ENCODE measurements at regions not wholly inside any gene's neighbourhood (a gene's known extent, or its start where the extent isn't known, plus 50 kb on each side); places are given as distances from the start of the nearest gene placed in this dataset.

DNA sequence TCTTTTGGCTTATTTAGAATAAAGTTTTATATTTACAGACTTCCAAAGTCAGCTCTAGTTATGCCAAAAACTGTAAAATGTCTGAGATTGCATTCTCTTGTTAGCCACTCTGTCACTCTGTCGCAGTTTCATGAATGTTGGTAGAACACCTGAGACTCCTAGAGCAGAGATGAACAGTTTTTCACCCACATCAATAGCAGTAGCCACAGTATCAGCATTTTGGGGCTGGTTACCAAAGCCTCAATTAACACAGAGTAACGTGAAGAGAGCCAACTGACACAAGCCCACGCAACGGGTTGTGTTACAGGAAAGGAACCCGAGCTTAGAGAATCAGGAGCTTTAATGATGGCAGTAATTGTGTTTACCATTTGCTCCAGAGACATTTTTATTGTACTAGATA, 443.0 kb upstream of the SLC39A10 start (continued):
- TF ChIP-seq, protein P1, sequence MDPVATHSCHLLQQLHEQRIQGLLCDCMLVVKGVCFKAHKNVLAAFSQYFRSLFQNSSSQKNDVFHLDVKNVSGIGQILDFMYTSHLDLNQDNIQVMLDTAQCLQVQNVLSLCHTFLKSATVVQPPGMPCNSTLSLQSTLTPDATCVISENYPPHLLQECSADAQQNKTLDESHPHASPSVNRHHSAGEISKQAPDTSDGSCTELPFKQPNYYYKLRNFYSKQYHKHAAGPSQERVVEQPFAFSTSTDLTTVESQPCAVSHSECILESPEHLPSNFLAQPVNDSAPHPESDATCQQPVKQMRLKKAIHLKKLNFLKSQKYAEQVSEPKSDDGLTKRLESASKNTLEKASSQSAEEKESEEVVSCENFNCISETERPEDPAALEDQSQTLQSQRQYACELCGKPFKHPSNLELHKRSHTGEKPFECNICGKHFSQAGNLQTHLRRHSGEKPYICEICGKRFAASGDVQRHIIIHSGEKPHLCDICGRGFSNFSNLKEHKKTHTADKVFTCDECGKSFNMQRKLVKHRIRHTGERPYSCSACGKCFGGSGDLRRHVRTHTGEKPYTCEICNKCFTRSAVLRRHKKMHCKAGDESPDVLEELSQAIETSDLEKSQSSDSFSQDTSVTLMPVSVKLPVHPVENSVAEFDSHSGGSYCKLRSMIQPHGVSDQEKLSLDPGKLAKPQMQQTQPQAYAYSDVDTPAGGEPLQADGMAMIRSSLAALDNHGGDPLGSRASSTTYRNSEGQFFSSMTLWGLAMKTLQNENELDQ (tag by site-specific recombination; IDR thresholded peaks at IDR 0.05; ENCODE audit: low read depth): no peak

DNA sequence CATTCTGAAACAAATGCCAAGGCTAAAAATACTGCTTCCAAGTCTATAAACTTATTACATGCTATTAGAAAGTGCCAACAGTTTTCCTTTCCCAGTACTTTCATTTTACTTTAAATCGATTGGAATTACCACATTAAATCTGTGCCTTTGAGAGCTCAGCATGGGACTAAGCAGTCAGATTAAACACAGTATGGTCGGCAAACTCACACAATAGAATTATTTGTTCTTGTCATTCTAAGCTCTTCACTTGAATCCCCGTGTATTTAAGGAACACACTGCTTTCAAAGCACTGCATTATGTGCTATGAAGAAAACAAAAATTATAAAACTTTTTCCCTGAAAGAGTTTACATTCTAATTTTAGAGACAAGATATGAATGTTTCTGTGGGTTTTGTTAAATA, 444.4 kb upstream of the SLC39A10 start:
- Histone ChIP-seq H3K4me1 (ENCODE audit: control insufficient read depth, insufficient read depth, low read length) (no peaks in the 10 kb centered on the region), H3K36me3 (ENCODE audit: control insufficient read depth in 2 of 2, insufficient read depth in 1 of 2, low read length in 2 of 2) (no peaks in the 10 kb centered on the region), H3K4me3 (ENCODE audit: low read depth, low read length) (no peak overlapping the region), H3K27ac (ENCODE audit: extremely low read depth, low read depth, low read length) (no peak overlapping the region), H3K9me3 (ENCODE audit: control insufficient read depth, insufficient read depth, low read depth, low read length) (no peaks in the 10 kb centered on the region)
- ChIA-PET CTCF (no interaction called here), POLR2A (no interaction called here)
- TF ChIP-seq, protein P2, sequence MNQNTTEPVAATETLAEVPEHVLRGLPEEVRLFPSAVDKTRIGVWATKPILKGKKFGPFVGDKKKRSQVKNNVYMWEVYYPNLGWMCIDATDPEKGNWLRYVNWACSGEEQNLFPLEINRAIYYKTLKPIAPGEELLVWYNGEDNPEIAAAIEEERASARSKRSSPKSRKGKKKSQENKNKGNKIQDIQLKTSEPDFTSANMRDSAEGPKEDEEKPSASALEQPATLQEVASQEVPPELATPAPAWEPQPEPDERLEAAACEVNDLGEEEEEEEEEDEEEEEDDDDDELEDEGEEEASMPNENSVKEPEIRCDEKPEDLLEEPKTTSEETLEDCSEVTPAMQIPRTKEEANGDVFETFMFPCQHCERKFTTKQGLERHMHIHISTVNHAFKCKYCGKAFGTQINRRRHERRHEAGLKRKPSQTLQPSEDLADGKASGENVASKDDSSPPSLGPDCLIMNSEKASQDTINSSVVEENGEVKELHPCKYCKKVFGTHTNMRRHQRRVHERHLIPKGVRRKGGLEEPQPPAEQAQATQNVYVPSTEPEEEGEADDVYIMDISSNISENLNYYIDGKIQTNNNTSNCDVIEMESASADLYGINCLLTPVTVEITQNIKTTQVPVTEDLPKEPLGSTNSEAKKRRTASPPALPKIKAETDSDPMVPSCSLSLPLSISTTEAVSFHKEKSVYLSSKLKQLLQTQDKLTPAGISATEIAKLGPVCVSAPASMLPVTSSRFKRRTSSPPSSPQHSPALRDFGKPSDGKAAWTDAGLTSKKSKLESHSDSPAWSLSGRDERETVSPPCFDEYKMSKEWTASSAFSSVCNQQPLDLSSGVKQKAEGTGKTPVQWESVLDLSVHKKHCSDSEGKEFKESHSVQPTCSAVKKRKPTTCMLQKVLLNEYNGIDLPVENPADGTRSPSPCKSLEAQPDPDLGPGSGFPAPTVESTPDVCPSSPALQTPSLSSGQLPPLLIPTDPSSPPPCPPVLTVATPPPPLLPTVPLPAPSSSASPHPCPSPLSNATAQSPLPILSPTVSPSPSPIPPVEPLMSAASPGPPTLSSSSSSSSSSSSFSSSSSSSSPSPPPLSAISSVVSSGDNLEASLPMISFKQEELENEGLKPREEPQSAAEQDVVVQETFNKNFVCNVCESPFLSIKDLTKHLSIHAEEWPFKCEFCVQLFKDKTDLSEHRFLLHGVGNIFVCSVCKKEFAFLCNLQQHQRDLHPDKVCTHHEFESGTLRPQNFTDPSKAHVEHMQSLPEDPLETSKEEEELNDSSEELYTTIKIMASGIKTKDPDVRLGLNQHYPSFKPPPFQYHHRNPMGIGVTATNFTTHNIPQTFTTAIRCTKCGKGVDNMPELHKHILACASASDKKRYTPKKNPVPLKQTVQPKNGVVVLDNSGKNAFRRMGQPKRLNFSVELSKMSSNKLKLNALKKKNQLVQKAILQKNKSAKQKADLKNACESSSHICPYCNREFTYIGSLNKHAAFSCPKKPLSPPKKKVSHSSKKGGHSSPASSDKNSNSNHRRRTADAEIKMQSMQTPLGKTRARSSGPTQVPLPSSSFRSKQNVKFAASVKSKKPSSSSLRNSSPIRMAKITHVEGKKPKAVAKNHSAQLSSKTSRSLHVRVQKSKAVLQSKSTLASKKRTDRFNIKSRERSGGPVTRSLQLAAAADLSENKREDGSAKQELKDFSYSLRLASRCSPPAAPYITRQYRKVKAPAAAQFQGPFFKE (tag by site-specific recombination; IDR thresholded peaks at IDR 0.05; ENCODE audit: borderline replicate concordance): no peak
- no peak for TF ChIP-seq SALL2 (tag by site-specific recombination; IDR thresholded peaks at IDR 0.05; ENCODE audit: borderline replicate concordance)
- no peak for TF ChIP-seq ZNF600 (tag by site-specific recombination; IDR thresholded peaks at IDR 0.05)
- TF ChIP-seq ZNF624 (tag by site-specific recombination; IDR thresholded peaks at IDR 0.05): no peak
- no peak for TF ChIP-seq ZNF404 (tag by site-specific recombination; IDR thresholded peaks at IDR 0.05)
- no peak for TF ChIP-seq ZFP3 (tag by site-specific recombination; IDR thresholded peaks at IDR 0.05; ENCODE audit: low read depth)
- no peak for TF ChIP-seq TCF7L2 (IDR thresholded peaks at IDR 0.05; ENCODE audit: borderline replicate concordance, low read depth, low read length)

DNA sequence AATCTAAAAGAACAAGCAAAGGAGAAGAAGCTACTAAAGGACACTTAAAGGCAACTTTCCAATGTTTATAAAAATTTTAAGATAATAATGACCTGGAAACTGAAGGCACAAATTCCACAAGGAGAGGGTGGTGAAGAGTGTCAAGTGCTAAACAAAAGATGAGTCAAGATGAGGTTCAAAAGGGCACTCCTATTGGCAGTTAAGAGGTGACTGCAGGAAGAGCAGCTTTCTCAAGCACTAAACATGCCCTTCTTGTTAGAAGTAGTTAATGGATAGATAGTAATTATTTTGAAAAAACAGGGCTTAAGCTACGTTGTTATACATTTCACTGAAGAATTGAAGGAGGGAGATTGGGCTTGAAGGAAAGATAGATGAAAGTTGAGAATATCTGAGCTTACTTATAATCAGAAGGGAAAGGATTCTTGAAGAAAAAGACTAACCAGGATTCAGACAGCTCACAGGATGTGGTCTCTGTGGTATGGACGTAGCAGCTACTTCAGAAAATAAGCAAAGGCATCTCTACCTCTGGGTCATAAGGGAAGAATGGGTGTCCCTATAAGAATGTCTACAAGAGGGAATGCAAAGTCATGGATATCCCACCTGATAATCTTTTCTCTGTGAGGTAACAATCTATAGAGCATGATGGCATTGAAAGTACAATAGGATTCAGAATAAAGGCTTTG, 454.7 kb upstream of the SLC39A10 start:
- H3K9me3 ChIP-seq (ENCODE audit: control insufficient read depth, insufficient read depth, low read depth, low read length): no peaks in the 10 kb centered on the region
- no peaks in the 10 kb centered on the region for H3K4me1 ChIP-seq (ENCODE audit: control insufficient read depth, insufficient read depth, low read length)
- no peaks in the 10 kb centered on the region for H3K36me3 ChIP-seq (ENCODE audit: control insufficient read depth in 2 of 2, insufficient read depth in 1 of 2, low read length in 2 of 2)
- H3K4me3 ChIP-seq (ENCODE audit: low read depth, low read length): no peak overlapping the region
- no peak for TF ChIP-seq ZNF521 (tag by site-specific recombination; IDR thresholded peaks at IDR 0.05)
- TF ChIP-seq WT1 (tag by site-specific recombination; IDR thresholded peaks at IDR 0.05): no peak
- TF ChIP-seq, protein P3, sequence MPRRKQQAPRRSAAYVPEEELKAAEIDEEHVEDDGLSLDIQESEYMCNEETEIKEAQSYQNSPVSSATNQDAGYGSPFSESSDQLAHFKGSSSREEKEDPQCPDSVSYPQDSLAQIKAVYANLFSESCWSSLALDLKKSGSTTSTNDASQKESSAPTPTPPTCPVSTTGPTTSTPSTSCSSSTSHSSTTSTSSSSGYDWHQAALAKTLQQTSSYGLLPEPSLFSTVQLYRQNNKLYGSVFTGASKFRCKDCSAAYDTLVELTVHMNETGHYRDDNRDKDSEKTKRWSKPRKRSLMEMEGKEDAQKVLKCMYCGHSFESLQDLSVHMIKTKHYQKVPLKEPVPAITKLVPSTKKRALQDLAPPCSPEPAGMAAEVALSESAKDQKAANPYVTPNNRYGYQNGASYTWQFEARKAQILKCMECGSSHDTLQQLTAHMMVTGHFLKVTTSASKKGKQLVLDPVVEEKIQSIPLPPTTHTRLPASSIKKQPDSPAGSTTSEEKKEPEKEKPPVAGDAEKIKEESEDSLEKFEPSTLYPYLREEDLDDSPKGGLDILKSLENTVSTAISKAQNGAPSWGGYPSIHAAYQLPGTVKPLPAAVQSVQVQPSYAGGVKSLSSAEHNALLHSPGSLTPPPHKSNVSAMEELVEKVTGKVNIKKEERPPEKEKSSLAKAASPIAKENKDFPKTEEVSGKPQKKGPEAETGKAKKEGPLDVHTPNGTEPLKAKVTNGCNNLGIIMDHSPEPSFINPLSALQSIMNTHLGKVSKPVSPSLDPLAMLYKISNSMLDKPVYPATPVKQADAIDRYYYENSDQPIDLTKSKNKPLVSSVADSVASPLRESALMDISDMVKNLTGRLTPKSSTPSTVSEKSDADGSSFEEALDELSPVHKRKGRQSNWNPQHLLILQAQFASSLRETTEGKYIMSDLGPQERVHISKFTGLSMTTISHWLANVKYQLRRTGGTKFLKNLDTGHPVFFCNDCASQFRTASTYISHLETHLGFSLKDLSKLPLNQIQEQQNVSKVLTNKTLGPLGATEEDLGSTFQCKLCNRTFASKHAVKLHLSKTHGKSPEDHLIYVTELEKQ (tag by site-specific recombination; IDR thresholded peaks at IDR 0.05; ENCODE audit: borderline replicate concordance): no peak
- no peak for TF ChIP-seq ZNF248 (tag by site-specific recombination; IDR thresholded peaks at IDR 0.05)
- ChIA-PET CTCF (no interaction called here), POLR2A (no interaction called here)
- no peak overlapping the region for H3K27ac ChIP-seq (ENCODE audit: extremely low read depth, low read depth, low read length)
